Fibroblast of villous mesenchyme (primary cell): ENCODE measurements at regions not wholly inside any gene's neighbourhood (a gene's known extent, or its start where the extent isn't known, plus 50 kb on each side); places are given as distances from the start of the nearest gene placed in this dataset.

Experiments
- DNase-seq: peaks from one replicate; pipeline ENCODE4 v3.0.0-alpha.2; 2010; ENCODE audit warnings: low read depth
- H3K4me3 ChIP-seq: 2 replicates; pipeline ENCODE4 v1.5.1; 2011; ENCODE audit warnings: low read depth, mild to moderate bottlenecking, low read length
- TF ChIP-seq, protein P1 (sequence below): IDR thresholded peaks from 2 replicates; pipeline ENCODE4 v1.5.1; 2012; ENCODE audit warnings: low read depth, mild to moderate bottlenecking, low read length; ENCODE audit not compliant: insufficient read depth

- TF ChIP-seq, protein P1, sequence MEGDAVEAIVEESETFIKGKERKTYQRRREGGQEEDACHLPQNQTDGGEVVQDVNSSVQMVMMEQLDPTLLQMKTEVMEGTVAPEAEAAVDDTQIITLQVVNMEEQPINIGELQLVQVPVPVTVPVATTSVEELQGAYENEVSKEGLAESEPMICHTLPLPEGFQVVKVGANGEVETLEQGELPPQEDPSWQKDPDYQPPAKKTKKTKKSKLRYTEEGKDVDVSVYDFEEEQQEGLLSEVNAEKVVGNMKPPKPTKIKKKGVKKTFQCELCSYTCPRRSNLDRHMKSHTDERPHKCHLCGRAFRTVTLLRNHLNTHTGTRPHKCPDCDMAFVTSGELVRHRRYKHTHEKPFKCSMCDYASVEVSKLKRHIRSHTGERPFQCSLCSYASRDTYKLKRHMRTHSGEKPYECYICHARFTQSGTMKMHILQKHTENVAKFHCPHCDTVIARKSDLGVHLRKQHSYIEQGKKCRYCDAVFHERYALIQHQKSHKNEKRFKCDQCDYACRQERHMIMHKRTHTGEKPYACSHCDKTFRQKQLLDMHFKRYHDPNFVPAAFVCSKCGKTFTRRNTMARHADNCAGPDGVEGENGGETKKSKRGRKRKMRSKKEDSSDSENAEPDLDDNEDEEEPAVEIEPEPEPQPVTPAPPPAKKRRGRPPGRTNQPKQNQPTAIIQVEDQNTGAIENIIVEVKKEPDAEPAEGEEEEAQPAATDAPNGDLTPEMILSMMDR = no peak
- DNase-seq = no peak
These were observed 177.1 kb upstream of the COPS8 start for GRCh38 chr2:236908439-236909192.

GRCh38 chr2:236909193-236909504, 176.5 kb upstream of the COPS8 start:
- DNase-seq = no peak
- no peak overlapping the region for H3K4me3 ChIP-seq
- TF ChIP-seq, protein P1 = no peak

More at GRCh38 chr2:236908439-236909192, 177.1 kb upstream of the COPS8 start:
- no peak overlapping the region for H3K4me3 ChIP-seq

DNA sequence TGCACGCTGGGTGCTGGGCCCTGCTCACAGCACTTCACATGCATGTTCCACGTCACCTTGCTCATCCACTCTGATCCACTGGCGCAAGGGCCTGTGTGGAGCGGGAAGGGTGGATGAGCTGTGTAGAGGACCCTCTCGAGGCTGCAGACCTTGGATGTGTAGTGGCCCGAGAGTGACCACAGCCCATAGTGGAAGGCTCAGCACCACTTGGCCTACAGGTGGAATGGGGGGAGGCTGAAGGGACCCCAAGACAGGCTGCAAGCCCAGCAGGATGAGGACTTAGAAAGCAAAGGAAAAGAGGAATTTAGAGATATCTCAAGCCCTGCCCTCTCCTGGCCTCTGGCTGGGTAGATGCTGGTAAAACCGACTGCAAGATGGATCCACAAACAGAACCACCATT, 175.9 kb upstream of the COPS8 start:
- TF ChIP-seq, protein P1 = no peak
- H3K4me3 ChIP-seq = no peak overlapping the region
- DNase-seq = no peak

GRCh38 chr2:236910781-236911495, 174.8 kb upstream of the COPS8 start:
- no peak overlapping the region for H3K4me3 ChIP-seq
- TF ChIP-seq, protein P1 = no peak
- DNase-seq = no peak

DNA sequence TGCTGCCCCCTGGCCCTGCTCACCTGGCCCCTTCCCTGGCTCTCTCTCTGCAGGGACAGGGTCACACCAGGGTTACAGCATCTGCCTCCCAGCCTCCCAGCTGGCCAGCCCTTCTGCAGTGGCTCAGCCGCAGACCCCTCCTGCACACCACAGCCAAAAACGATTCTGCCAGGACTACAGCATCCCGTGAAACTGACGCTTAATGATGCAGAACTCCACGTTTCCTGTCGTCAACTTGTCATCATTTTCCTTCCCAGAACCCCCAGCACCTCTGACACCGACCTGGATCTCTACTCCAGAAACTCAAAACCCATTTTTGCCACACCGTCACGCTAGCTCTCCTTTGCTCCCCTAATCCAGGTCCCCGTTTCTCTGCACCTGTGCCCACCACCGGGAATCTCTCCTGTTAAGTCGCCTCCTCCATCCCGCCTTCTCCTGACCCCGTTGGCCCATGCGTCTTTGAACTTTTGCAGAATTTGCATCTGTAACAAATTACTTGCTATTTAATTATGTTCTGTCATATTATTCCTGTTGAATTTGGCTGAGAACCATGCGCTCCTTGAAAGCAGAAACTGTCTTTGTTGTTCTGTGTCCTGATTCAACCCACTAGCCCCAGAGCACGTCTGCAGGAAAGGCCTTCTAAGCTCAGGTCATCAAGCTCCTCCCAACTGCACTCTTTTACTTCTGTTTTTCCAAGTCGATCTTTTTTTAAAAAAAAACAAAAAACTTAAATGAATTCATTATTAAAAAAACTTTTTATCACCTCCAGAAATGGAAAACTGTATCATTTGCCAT, 173.2 kb upstream of the COPS8 start:
- DNase-seq = no peak
- H3K4me3 ChIP-seq = no peak overlapping the region
- TF ChIP-seq, protein P1 = no peak

GRCh38 chr2:236915186-236915585, 170.5 kb upstream of the COPS8 start:
- TF ChIP-seq, protein P1 = no peak
- DNase-seq = no peak

More at GRCh38 chr2:236915186-236915585, 170.5 kb upstream of the COPS8 start:
- H3K4me3 ChIP-seq = no peak overlapping the region
